ENCODE measurements at regions not wholly inside any gene's neighbourhood (a gene's known extent, or its start where the extent isn't known, plus 50 kb on each side); places are given as distances from the start of the nearest gene placed in this dataset.
"Not testable (repeated sequence)": the region's sequence is repeated elsewhere in the genome, so short reads cannot be mapped to it uniquely, and the experiment has no call there.

DNA sequence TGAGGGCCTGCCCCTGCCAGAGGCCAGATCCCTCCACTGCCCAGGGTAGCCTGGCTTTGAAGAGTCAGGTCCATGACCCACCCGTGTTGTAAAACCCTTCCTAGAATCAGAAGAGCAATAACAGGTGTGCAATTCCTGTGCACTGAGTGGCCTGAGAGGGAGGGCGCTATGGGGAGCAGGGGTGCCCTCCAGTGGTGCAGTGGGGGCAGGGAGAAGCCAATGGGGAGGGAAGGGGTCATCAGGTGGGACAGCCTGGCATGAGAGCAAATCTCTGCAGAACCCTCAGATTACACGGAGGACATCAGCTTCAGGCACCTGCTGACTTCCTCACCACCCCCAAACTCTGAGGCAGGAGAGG lies 72.9 kb upstream of the ZNF469 start:
- intact Hi-C loops (cut with micrococcal nuclease; ENCODE audit: unreplicated experiment): no loop called here
- Histone ChIP-seq H3K36me3 (ENCODE audit: insufficient read depth, low read length, poor library complexity, severe bottlenecking) (no peaks in the 10 kb centered on the region), H3K27ac (ENCODE audit: low read depth, low read length, poor library complexity, severe bottlenecking) (no peak overlapping the region), H3K4me1 (ENCODE audit: insufficient read depth, low read length, poor library complexity, severe bottlenecking) (no peaks in the 10 kb centered on the region), H3K27me3 (replicated peaks; ENCODE audit: insufficient read depth, low read depth, low read length, poor library complexity) (peaks cover 5% of the 10 kb centered on the region), H3K4me3 (ENCODE audit: low read depth, low read length, poor library complexity, severe bottlenecking) (no peak overlapping the region), H3K9me3 (ENCODE audit: low read depth, low read length, poor library complexity, severe bottlenecking) (no peaks in the 10 kb centered on the region)
- ChIA-PET CTCF (no interaction called here), POLR2A (ENCODE audit: low non-redundant PET) (no interaction called here)
- DNase-seq (ENCODE audit: low spot score): no peak
- no TSS peak for BruUV-seq (replicated peaks)
- peak; percentile 32; the same call in 1 of the 2 replicates for TF ChIP-seq CTCF (conservative IDR thresholded peaks at IDR 0.05; ENCODE audit: low read depth, low read length)
- TF ChIP-seq EZH2 (IDR thresholded peaks at IDR 0.05; ENCODE audit: borderline replicate concordance, low read depth, low read length, poor library complexity, severe bottlenecking): no peak

- no TSS peak for BruUV-seq (replicated peaks)
- Histone ChIP-seq H3K4me1 (ENCODE audit: insufficient read depth, low read length, poor library complexity, severe bottlenecking) (no peaks in the 10 kb centered on the region), H3K4me3 (ENCODE audit: low read depth, low read length, poor library complexity, severe bottlenecking) (no peak overlapping the region), H3K36me3 (ENCODE audit: insufficient read depth, low read length, poor library complexity, severe bottlenecking) (no peaks in the 10 kb centered on the region), H3K9me3 (ENCODE audit: low read depth, low read length, poor library complexity, severe bottlenecking) (no peaks in the 10 kb centered on the region), H3K27me3 (replicated peaks; ENCODE audit: insufficient read depth, low read depth, low read length, poor library complexity) (peaks cover 5% of the 10 kb centered on the region), H3K27ac (ENCODE audit: low read depth, low read length, poor library complexity, severe bottlenecking) (no peak overlapping the region)
- TF ChIP-seq CTCF (conservative IDR thresholded peaks at IDR 0.05; ENCODE audit: low read depth, low read length) (no peak), EZH2 (IDR thresholded peaks at IDR 0.05; ENCODE audit: borderline replicate concordance, low read depth, low read length, poor library complexity, severe bottlenecking) (no peak)
- intact Hi-C loops (cut with micrococcal nuclease; ENCODE audit: unreplicated experiment): no loop called here
- ChIA-PET POLR2A (ENCODE audit: low non-redundant PET) (no interaction called here), CTCF (no interaction called here)
- DNase-seq (ENCODE audit: low spot score): no peak
Observed at GRCh38 chr16:88310796-88311605, 71.8 kb upstream of the ZNF469 start.

DNA sequence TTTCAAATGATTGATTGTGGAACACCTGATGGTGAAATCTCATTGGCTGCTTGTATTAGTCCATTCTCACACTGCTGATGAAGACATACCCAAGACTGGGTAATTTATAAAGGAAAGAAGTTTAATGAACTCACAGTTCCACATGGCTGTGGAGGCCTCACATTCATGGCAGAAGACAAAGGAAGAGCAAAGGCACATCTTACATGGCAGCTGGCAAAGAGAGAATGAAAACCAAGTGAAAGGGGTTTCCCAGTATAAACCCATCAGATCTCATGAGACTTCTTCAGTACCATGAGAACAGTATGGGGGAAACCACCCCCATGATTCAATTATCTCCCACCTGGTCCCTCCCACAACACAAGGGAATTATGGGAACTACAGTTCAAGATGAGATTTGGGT lies 70.9 kb upstream of the ZNF469 start:
- H3K27ac ChIP-seq (ENCODE audit: low read depth, low read length, poor library complexity, severe bottlenecking); H3K9me3 ChIP-seq (ENCODE audit: low read depth, low read length, poor library complexity, severe bottlenecking); BruUV-seq (replicated peaks); H3K4me1 ChIP-seq (ENCODE audit: insufficient read depth, low read length, poor library complexity, severe bottlenecking); H3K4me3 ChIP-seq (ENCODE audit: low read depth, low read length, poor library complexity, severe bottlenecking); DNase-seq (ENCODE audit: low spot score); CTCF ChIA-PET; POLR2A ChIA-PET (ENCODE audit: low non-redundant PET); intact Hi-C loops (cut with micrococcal nuclease; ENCODE audit: unreplicated experiment); H3K36me3 ChIP-seq (ENCODE audit: insufficient read depth, low read length, poor library complexity, severe bottlenecking); H3K27me3 ChIP-seq (replicated peaks; ENCODE audit: insufficient read depth, low read depth, low read length, poor library complexity): not testable (repeated sequence)

DNA sequence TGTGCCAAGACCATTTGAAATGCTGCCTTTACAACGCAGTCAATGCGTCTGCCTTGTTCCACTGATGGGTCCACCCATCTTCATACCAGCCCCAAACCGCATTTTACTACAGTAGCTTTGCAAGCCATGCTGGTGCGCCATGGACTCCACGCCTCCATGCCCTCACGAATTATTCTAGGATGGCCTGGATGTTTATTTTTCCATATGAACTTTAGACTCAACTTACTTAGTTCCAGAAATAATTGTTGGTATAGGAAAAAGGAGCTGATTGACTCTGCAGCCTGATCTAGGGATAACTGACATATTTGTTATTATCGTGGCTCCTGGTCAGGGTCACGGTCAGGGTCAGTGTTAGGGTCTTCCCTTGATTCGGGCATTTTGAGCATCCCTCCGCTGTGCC lies 70.0 kb upstream of the ZNF469 start:
- H3K9me3 ChIP-seq (ENCODE audit: low read depth, low read length, poor library complexity, severe bottlenecking): no peaks in the 10 kb centered on the region
- no peak overlapping the region for H3K4me3 ChIP-seq (ENCODE audit: low read depth, low read length, poor library complexity, severe bottlenecking)
- H3K36me3 ChIP-seq (ENCODE audit: insufficient read depth, low read length, poor library complexity, severe bottlenecking): no peaks in the 10 kb centered on the region
- TF ChIP-seq EZH2 (IDR thresholded peaks at IDR 0.05; ENCODE audit: borderline replicate concordance, low read depth, low read length, poor library complexity, severe bottlenecking): no peak
- TF ChIP-seq CTCF (conservative IDR thresholded peaks at IDR 0.05; ENCODE audit: low read depth, low read length): no peak
- intact Hi-C loops (cut with micrococcal nuclease; ENCODE audit: unreplicated experiment): no loop called here
- BruUV-seq (replicated peaks): no TSS peak
- H3K27me3 ChIP-seq (replicated peaks; ENCODE audit: insufficient read depth, low read depth, low read length, poor library complexity): peaks cover 3% of the 10 kb centered on the region
- H3K4me1 ChIP-seq (ENCODE audit: insufficient read depth, low read length, poor library complexity, severe bottlenecking): no peaks in the 10 kb centered on the region
- CTCF ChIA-PET: interaction anchor here (0.5 kb wide), 1 partner anchor 98 kb away, joined by 4 read pairs; no protein-coding TSS in a partner anchor
- no peak for DNase-seq (ENCODE audit: low spot score)
- H3K27ac ChIP-seq (ENCODE audit: low read depth, low read length, poor library complexity, severe bottlenecking): no peak overlapping the region
- POLR2A ChIA-PET (ENCODE audit: low non-redundant PET): no interaction called here

Data from A673 (cell line).